ENCODE measurements at regions not wholly inside any gene's neighbourhood (a gene's known extent, or its start where the extent isn't known, plus 50 kb on each side); places are given as distances from the start of the nearest gene placed in this dataset.

GRCh38 chr3:117201901-117202774 is 492.6 kb downstream of the TUSC7 start:
- DNase-seq: no peak

GRCh38 chr3:117217355-117217754 is 507.8 kb downstream of the TUSC7 start:
- DNase-seq: no peak

GRCh38 chr3:117217760-117218316 is 508.3 kb downstream of the TUSC7 start:
- DNase-seq: no peak

GRCh38 chr3:117218641-117219048 is 509.1 kb downstream of the TUSC7 start:
- no peak for DNase-seq

- DNase-seq: no peak
Measured at GRCh38 chr3:117219296-117219695, 509.7 kb downstream of the TUSC7 start.

GRCh38 chr3:117226932-117227331 is 517.4 kb downstream of the TUSC7 start:
- no peak for DNase-seq

- DNase-seq: no peak
Measured at GRCh38 chr3:117228466-117228865, 518.9 kb downstream of the TUSC7 start.

- no peak for DNase-seq
Measured at GRCh38 chr3:117230924-117231323, 521.3 kb downstream of the TUSC7 start.

- DNase-seq: no peak
Measured at GRCh38 chr3:117234331-117234730, 524.8 kb downstream of the TUSC7 start.

- DNase-seq: no peak
Measured at GRCh38 chr3:117235304-117235703, 525.7 kb downstream of the TUSC7 start.

GRCh38 chr3:117238806-117239205 is 529.2 kb downstream of the TUSC7 start:
- DNase-seq: no peak

- no peak for DNase-seq
Measured at GRCh38 chr3:117243657-117244056, 534.1 kb downstream of the TUSC7 start.

GRCh38 chr3:117246771-117247555 is 537.4 kb downstream of the TUSC7 start:
- peak; percentile 38 to 40 for DNase-seq

GRCh38 chr3:117248153-117248552 is 538.6 kb downstream of the TUSC7 start:
- DNase-seq: no peak

GRCh38 chr3:117252208-117252607 is 542.6 kb downstream of the TUSC7 start:
- DNase-seq: no peak

- DNase-seq: no peak
Measured at GRCh38 chr3:117252651-117253050, 543.1 kb downstream of the TUSC7 start.

- no peak for DNase-seq
Measured at GRCh38 chr3:117253636-117254035, 544.1 kb downstream of the TUSC7 start.

- DNase-seq: no peak
Measured at GRCh38 chr3:117254985-117255384, 545.4 kb downstream of the TUSC7 start.

GRCh38 chr3:117255736-117256135 is 546.2 kb downstream of the TUSC7 start:
- no peak for DNase-seq

- no peak for DNase-seq
Measured at GRCh38 chr3:117261983-117262421, 552.4 kb downstream of the TUSC7 start.

- no peak for DNase-seq
Measured at GRCh38 chr3:117263270-117263669, 553.7 kb downstream of the TUSC7 start.

- no peak for DNase-seq
Measured at GRCh38 chr3:117263745-117264144, 554.2 kb downstream of the TUSC7 start.

GRCh38 chr3:117264204-117264994 is 554.8 kb downstream of the TUSC7 start:
- no peak for DNase-seq

Measured in AML-193 (cell line).